GM12878 (cell line): ENCODE measurements at regions not wholly inside any gene's neighbourhood (a gene's known extent, or its start where the extent isn't known, plus 50 kb on each side); places are given as distances from the start of the nearest gene placed in this dataset.

Experiments
- ATAC-seq: fragments of 200-7000 bp; cut with Tn5 transposase; 3 replicates; pipeline ENCODE4 v1.9.1; 2020; ENCODE audit warnings: mild to moderate bottlenecking, moderate library complexity
- BruUV-seq: library from RNA; stranded (reverse); fragments of 400-500 nt; replicated peaks from 2 replicates; lab custom pipeline; 2021; lab: Mats Ljungman, UMichigan
- CTCF ChIA-PET: fragments of 300-600 bp; sonication (Branson Sonifier 250); formaldehyde crosslinking; extraction: SDS; loops from one replicate; lab custom pipeline; 2021; ENCODE audit warnings: inconsistent platforms; lab: Yijun Ruan, JAX
- POLR2A ChIA-PET: fragments of 350-600 bp; formaldehyde crosslinking; extraction: SDS; loops from one replicate; lab custom pipeline; 2021; ENCODE audit warnings: inconsistent platforms; lab: Charles Lee
- RAD21 ChIA-PET: fragments of 300-600 bp; sonication (Branson Sonifier 250); formaldehyde crosslinking; loops from one replicate; lab custom pipeline; 2023; ENCODE audit warnings: antibody characterized with exemption; ENCODE audit not compliant: unreplicated experiment; lab: Charles Lee
- SMC1A ChIA-PET: fragments of 300-600 bp; sonication (Branson Sonifier 250); formaldehyde crosslinking; loops from one replicate; lab custom pipeline; 2023; ENCODE audit not compliant: unreplicated experiment, uncharacterized antibody; lab: Charles Lee
- DNase-seq: peaks from one replicate; pipeline ENCODE4 v3.0.0-alpha.2; 2011; ENCODE audit warnings: low read depth, low spot score
- FAIRE-seq: peaks from 3 replicates; lab custom pipeline; 2011; peaks lifted over from hg19 to GRCh38; lab: Jason Lieb, UNC
- H2AFZ ChIP-seq: 2 replicates; pipeline ENCODE4 v1.6.0; 2011; ENCODE audit warnings: low read depth, low read length, control low read depth; ENCODE audit not compliant: control insufficient read depth
- H3K27ac ChIP-seq: 2 replicates; pipeline ENCODE4 v1.5.1; 2011; ENCODE audit warnings: control low read depth; ENCODE audit not compliant: control insufficient read depth, insufficient read depth
- H3K27me3 ChIP-seq, 2 experiments: replicated peaks in 1 of 2; 2 replicates each; pipeline versions ENCODE4 v1.6.0 to v1.6.1; 2011; ENCODE audit warnings: low read length in 1 of 2; ENCODE audit not compliant: control insufficient read depth in 2 of 2, insufficient read depth in 2 of 2
- H3K36me3 ChIP-seq, 2 experiments: 2 replicates each; pipeline ENCODE4 v1.5.1; 2011; ENCODE audit warnings: low read length in 1 of 2; ENCODE audit not compliant: control insufficient read depth in 2 of 2, insufficient read depth in 2 of 2
- H3K4me1 ChIP-seq: 2 replicates; pipeline ENCODE4 v1.6.1; 2011; ENCODE audit warnings: mild to moderate bottlenecking, low read length, moderate library complexity, mixed read lengths; ENCODE audit not compliant: control insufficient read depth, insufficient read depth
- H3K4me2 ChIP-seq: 2 replicates; pipeline ENCODE4 v1.6.0; 2011; ENCODE audit warnings: control low read depth; ENCODE audit not compliant: control insufficient read depth, insufficient read depth
- H3K4me3 ChIP-seq: fragments of 200-600 bp; sonication (generic); 2 replicates; pipeline ENCODE4 v1.5.1; 2016
- H3K79me2 ChIP-seq: 2 replicates; pipeline ENCODE4 v1.6.0; 2011; ENCODE audit warnings: low read length; ENCODE audit not compliant: control insufficient read depth, insufficient read depth
- H3K9ac ChIP-seq: 2 replicates; pipeline ENCODE4 v1.8.0; 2011; ENCODE audit warnings: low read length, control low read depth, mixed read lengths; ENCODE audit not compliant: control insufficient read depth, insufficient read depth
- H3K9me3 ChIP-seq: replicated peaks from 3 replicates; pipeline ENCODE4 v1.5.1; 2011; ENCODE audit warnings: mild to moderate bottlenecking, low read length; ENCODE audit not compliant: control insufficient read depth, insufficient read depth
- H4K20me1 ChIP-seq: 2 replicates; pipeline ENCODE4 v1.6.0; 2011; ENCODE audit not compliant: control insufficient read depth, insufficient read depth
- BRCA1 ChIP-seq: IDR thresholded peaks from 2 replicates; pipeline ENCODE4 v1.6.1; 2011; ENCODE audit warnings: low read depth, low read length, improper control_type of control experiment
- CREM ChIP-seq: IDR thresholded peaks from 2 replicates; pipeline ENCODE4 v1.6.1; 2014; ENCODE audit warnings: antibody characterized with exemption, low read depth
- EED ChIP-seq: sonication (generic); IDR thresholded peaks from 2 replicates; pipeline ENCODE4 v1.6.1; 2016; ENCODE audit warnings: antibody characterized with exemption, low read depth
- HCFC1 ChIP-seq: fragments of 150-350 bp; IDR thresholded peaks from 2 replicates; pipeline ENCODE4 v1.6.1; 2014; ENCODE audit warnings: low read length
- JUND ChIP-seq: IDR thresholded peaks from 2 replicates; pipeline ENCODE4 v1.6.1; 2012; ENCODE audit warnings: low read depth, mild to moderate bottlenecking, low read length, improper control_type of control experiment, moderate library complexity
- KDM1A ChIP-seq: fragments of 200-600 bp; sonication (generic); IDR thresholded peaks from 2 replicates; pipeline ENCODE4 v1.6.1; 2016; ENCODE audit warnings: borderline replicate concordance
- MTA3 ChIP-seq: IDR thresholded peaks from 2 replicates; pipeline ENCODE4 v1.6.1; 2012; ENCODE audit warnings: low read length, inconsistent platforms, borderline replicate concordance
- SUZ12 ChIP-seq: fragments of 200-600 bp; sonication (generic); IDR thresholded peaks from one replicate; pipeline ENCODE4 v1.6.1; 2018; ENCODE audit warnings: antibody characterized with exemption, mild to moderate bottlenecking; ENCODE audit not compliant: unreplicated experiment
- ZNF24 ChIP-seq: fragments of 450-650 bp; IDR thresholded peaks from 2 replicates; pipeline ENCODE4 v1.6.1; 2017; ENCODE audit warnings: antibody characterized with exemption, mild to moderate bottlenecking
- WGBS: methylation state at CpG from one replicate; pipeline ENCODE4 v1.1.6; 2016; ENCODE audit warnings: low lambda C conversion rate; ENCODE audit not compliant: insufficient replicate concordance, insufficient coverage; ENCODE audit errors: missing lambda C conversion rate; 5-methylcytosine and 5-hydroxymethylcytosine counted together
- in situ Hi-C: fragments of 300-500 bp; cut with MboI; formaldehyde crosslinking; loops from 9 replicates; pipeline ENCODE4 v1.14.3; 2018; ENCODE audit warnings: mixed read lengths
- intact Hi-C: fragments of 100-400 bp; cut with micrococcal nuclease; formaldehyde crosslinking; loops from one replicate; pipeline ENCODE4 v1.14.2; 2022; ENCODE audit not compliant: unreplicated experiment
- TF ChIP-seq, protein P1 (sequence below): fragments of 450-650 bp; IDR thresholded peaks from 2 replicates; pipeline ENCODE4 v1.6.1; 2017; ENCODE audit warnings: borderline replicate concordance
- TF ChIP-seq, protein P2 (sequence below): fragments of 450-650 bp; formaldehyde crosslinking; IDR thresholded peaks from 2 replicates; pipeline ENCODE4 v1.5.0; 2022; ENCODE audit warnings: mild to moderate bottlenecking, missing genetic modification characterization
- TF ChIP-seq, protein P3 (sequence below): fragments of 450-650 bp; IDR thresholded peaks from 2 replicates; pipeline ENCODE4 v1.6.1; 2017; ENCODE audit warnings: low read depth, mild to moderate bottlenecking, moderate library complexity

DNA sequence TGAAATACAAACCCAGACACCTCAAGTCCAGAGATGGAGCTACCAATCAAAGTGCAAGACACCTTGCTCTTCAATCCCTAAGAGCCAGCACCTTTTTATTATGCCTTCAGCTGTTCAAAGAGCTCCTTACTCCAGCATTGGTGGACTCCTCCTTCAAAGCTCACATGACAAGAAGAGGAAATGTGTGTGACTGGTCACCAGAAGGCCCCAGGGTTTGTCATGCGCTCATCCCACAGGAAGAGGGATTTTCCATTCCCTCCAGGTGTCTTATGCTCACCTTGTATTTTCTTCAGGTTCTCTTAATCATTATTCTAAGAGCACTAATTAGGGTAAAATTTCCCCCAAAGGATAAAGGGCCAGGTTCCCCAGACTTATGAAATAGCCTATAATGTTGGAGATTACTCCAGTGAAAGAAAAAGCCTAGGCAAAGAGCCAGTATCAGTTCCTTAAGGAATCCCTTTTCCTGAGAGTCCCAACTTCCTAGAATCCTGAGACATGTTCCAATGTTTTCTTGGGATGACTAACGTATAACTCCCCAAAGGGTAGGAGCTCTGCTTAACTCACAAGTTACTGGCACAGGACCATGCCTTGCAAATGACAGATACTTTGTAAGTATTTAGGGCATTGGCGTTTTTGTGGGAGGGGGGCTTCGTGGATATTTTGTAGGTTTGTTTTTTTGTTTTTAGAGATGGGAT is 56.9 kb upstream of the SOX9 start (continued):
- TF ChIP-seq, protein P1, sequence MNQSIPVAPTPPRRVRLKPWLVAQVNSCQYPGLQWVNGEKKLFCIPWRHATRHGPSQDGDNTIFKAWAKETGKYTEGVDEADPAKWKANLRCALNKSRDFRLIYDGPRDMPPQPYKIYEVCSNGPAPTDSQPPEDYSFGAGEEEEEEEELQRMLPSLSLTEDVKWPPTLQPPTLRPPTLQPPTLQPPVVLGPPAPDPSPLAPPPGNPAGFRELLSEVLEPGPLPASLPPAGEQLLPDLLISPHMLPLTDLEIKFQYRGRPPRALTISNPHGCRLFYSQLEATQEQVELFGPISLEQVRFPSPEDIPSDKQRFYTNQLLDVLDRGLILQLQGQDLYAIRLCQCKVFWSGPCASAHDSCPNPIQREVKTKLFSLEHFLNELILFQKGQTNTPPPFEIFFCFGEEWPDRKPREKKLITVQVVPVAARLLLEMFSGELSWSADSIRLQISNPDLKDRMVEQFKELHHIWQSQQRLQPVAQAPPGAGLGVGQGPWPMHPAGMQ = no peak
- no peak for TF ChIP-seq CREM
- no peak for TF ChIP-seq EED
- TF ChIP-seq, protein P2, sequence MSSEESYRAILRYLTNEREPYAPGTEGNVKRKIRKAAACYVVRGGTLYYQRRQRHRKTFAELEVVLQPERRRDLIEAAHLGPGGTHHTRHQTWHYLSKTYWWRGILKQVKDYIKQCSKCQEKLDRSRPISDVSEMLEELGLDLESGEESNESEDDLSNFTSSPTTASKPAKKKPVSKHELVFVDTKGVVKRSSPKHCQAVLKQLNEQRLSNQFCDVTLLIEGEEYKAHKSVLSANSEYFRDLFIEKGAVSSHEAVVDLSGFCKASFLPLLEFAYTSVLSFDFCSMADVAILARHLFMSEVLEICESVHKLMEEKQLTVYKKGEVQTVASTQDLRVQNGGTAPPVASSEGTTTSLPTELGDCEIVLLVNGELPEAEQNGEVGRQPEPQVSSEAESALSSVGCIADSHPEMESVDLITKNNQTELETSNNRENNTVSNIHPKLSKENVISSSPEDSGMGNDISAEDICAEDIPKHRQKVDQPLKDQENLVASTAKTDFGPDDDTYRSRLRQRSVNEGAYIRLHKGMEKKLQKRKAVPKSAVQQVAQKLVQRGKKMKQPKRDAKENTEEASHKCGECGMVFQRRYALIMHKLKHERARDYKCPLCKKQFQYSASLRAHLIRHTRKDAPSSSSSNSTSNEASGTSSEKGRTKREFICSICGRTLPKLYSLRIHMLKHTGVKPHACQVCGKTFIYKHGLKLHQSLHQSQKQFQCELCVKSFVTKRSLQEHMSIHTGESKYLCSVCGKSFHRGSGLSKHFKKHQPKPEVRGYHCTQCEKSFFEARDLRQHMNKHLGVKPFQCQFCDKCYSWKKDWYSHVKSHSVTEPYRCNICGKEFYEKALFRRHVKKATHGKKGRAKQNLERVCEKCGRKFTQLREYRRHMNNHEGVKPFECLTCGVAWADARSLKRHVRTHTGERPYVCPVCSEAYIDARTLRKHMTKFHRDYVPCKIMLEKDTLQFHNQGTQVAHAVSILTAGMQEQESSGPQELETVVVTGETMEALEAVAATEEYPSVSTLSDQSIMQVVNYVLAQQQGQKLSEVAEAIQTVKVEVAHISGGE (CRISPR knock-in tag) = no peak
- no peak for TF ChIP-seq HCFC1

DNA sequence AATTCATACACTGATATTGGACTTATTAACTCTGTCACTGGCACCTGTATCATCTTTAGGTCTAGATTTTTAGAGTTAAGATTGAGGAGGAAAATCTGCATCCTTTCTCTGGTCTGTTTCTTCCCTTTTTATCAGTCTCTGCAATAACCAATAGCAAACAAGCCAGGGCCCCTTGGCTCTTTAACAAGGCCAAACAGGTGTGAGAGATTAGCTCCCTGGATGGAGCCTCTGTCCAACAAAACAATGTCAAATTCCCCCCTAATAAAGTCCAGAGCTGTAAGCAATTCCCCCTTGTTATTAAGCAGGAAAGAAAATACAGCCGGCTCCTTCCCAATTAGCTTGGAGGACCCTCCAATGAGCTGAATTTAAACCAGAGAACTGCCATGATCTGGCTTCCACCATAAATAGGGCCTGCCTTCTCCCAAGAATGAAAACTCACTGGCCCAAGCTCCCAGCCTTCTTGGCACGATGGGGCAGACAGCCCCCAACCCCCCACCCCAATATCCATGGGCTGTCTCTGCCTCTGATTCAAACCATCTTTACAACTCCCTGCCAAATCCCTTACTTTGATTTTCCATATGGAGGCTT is 56.1 kb upstream of the SOX9 start:
- Histone ChIP-seq H2AFZ (no peak overlapping the region), H3K4me3 (no peak overlapping the region), H3K27me3 (no peaks in the 10 kb centered on the region), H4K20me1 (no peaks in the 10 kb centered on the region), H3K9me3 (peaks cover 6% of the 10 kb centered on the region), H3K27ac (no peak overlapping the region), H3K36me3 (no peaks in the 10 kb centered on the region), H3K9ac (no peak overlapping the region), H3K4me1 (no peaks in the 10 kb centered on the region), H3K79me2 (no peaks in the 10 kb centered on the region), H3K4me2 (no peak overlapping the region)
- CTCF ChIA-PET = interaction anchor here (0.6 kb wide), 1 partner anchor 20 kb away, joined by 4 read pairs; no protein-coding TSS in a partner anchor
- intact Hi-C loops (loop anchor here (5.0 kb wide), 1 partner anchor 53 kb away; no protein-coding TSS in a partner anchor), in situ Hi-C loops (no loop called here)
- no peak for FAIRE-seq
- BruUV-seq = no TSS peak
- no peak for ATAC-seq
- WGBS = 50% methylated on average over 2 of the region's 2 CpGs
- SMC1A ChIA-PET = no interaction called here
- POLR2A ChIA-PET = no interaction called here
- RAD21 ChIA-PET = no interaction called here
- DNase-seq = no peak
- no peak for TF ChIP-seq MTA3
- TF ChIP-seq BRCA1 = no peak
- TF ChIP-seq, protein P3, sequence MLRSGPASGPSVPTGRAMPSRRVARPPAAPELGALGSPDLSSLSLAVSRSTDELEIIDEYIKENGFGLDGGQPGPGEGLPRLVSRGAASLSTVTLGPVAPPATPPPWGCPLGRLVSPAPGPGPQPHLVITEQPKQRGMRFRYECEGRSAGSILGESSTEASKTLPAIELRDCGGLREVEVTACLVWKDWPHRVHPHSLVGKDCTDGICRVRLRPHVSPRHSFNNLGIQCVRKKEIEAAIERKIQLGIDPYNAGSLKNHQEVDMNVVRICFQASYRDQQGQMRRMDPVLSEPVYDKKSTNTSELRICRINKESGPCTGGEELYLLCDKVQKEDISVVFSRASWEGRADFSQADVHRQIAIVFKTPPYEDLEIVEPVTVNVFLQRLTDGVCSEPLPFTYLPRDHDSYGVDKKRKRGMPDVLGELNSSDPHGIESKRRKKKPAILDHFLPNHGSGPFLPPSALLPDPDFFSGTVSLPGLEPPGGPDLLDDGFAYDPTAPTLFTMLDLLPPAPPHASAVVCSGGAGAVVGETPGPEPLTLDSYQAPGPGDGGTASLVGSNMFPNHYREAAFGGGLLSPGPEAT = no peak
- no peak for TF ChIP-seq JUND
- no peak for TF ChIP-seq ZNF24
- no peak for TF ChIP-seq SUZ12
- no peak for TF ChIP-seq KDM1A
